ENCODE measurements at regions not wholly inside any gene's neighbourhood (a gene's known extent, or its start where the extent isn't known, plus 50 kb on each side); places are given as distances from the start of the nearest gene placed in this dataset.

DNA sequence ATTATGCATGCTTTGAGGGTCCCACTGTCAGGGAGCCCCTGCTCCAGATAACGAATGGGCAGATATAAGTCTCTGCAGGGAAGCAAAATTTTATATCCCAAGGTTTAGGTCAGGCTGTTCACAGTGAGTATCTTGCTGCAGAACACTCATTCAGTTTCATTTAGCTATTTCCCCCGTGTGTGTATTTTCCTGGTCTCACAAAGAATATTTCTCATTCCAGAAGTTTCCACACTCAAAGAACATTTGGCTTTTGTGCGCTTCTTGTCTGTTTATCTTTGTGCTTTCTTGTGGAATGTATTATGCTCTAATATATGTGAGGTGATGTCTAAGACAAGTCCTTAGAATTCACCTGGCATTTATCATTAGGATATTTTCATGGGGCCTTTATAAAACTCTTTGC is 140.4 kb upstream of the MMADHC start:
- TF ChIP-seq, protein P1, sequence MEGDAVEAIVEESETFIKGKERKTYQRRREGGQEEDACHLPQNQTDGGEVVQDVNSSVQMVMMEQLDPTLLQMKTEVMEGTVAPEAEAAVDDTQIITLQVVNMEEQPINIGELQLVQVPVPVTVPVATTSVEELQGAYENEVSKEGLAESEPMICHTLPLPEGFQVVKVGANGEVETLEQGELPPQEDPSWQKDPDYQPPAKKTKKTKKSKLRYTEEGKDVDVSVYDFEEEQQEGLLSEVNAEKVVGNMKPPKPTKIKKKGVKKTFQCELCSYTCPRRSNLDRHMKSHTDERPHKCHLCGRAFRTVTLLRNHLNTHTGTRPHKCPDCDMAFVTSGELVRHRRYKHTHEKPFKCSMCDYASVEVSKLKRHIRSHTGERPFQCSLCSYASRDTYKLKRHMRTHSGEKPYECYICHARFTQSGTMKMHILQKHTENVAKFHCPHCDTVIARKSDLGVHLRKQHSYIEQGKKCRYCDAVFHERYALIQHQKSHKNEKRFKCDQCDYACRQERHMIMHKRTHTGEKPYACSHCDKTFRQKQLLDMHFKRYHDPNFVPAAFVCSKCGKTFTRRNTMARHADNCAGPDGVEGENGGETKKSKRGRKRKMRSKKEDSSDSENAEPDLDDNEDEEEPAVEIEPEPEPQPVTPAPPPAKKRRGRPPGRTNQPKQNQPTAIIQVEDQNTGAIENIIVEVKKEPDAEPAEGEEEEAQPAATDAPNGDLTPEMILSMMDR (IDR thresholded peaks at IDR 0.05; ENCODE audit: low read depth, low read length), result no peak
- no peak for DNase-seq (ENCODE audit: low read depth in 1 of 2, low spot score in 1 of 2)
- H3K27ac ChIP-seq, result no peak overlapping the region

DNA sequence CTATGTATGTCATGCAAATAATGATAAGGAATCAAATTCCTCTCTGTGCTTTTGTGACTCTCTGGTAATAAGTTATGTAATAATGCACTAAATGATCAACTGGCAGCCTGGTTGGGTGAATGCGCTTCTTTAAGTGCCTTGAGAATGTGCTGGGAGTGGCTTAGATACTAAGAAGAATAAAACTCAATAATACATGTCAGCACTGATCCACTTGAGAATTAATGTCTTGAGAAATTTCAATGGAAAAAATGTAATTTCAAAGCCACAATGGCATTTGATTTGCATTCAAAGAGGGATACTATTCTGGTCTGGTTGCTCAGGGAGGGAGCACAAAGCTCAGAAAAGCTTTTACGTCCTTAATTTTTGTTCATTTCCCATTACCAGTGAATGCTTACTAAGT is 137.7 kb upstream of the MMADHC start:
- Histone ChIP-seq H3K36me3 (no peaks in the 10 kb centered on the region), H3K4me1 (ENCODE audit: low read depth) (peaks cover 10% of the 10 kb centered on the region), H3K4me3 (no peak overlapping the region), H3K9me3 (ENCODE audit: low read depth) (no peaks in the 10 kb centered on the region), H3K27ac (no peak overlapping the region), H3K27me3 (no peaks in the 10 kb centered on the region)
- no peak for DNase-seq (ENCODE audit: low read depth in 1 of 2, low spot score in 1 of 2)
- TF ChIP-seq, protein P1 (IDR thresholded peaks at IDR 0.05; ENCODE audit: low read depth, low read length), result no peak

More for the DNA sequence above, 140.4 kb upstream of the MMADHC start:
- H3K4me3 ChIP-seq, result no peak overlapping the region
- H3K36me3 ChIP-seq, result no peaks in the 10 kb centered on the region
- peaks cover 10% of the 10 kb centered on the region for H3K4me1 ChIP-seq (ENCODE audit: low read depth)
- H3K27me3 ChIP-seq, result no peaks in the 10 kb centered on the region
- H3K9me3 ChIP-seq (ENCODE audit: low read depth), result no peaks in the 10 kb centered on the region

DNA sequence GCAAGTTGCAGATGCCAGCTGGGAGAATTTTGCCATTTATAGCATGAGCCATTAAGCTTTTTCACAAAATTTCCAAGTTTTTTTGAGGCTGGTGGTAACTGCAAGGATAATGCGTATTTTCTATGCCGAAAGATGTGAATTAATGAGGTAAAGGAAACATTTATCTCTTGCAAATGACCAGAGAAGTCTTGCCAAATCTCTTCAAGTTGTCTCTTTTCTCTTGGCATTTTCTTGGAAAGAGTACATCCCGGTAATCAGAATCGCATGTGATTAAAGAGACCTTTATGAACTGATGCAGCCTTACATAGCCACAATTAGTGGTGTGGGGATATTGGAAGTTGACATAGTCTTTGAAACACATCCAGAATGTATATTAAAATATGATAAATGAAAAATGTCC is 136.5 kb upstream of the MMADHC start:
- TF ChIP-seq, protein P1 (IDR thresholded peaks at IDR 0.05; ENCODE audit: low read depth, low read length), result no peak
- Histone ChIP-seq H3K4me1 (ENCODE audit: low read depth) (peaks cover 10% of the 10 kb centered on the region), H3K27ac (no peak overlapping the region), H3K36me3 (no peaks in the 10 kb centered on the region), H3K27me3 (no peaks in the 10 kb centered on the region), H3K4me3 (no peak overlapping the region), H3K9me3 (ENCODE audit: low read depth) (no peaks in the 10 kb centered on the region)
- no peak for DNase-seq (ENCODE audit: low read depth in 1 of 2, low spot score in 1 of 2)

DNA sequence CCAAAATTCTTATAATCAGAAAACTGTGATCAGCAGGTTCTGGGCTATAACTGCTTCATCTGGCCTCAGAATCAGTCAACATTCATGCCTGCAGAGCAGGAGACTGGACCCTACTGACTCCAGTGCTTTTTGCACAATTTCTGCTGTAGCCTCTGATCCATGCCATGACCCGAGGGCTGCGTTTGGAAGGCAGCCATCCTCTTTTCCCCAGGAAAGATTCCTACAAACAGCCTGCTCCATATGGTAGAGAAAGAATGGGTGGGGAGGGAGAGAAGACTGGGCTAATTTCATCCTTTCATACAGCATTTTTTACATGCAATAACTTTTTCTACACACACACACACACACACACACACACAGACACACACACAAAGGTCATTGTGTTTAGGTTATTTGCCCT is 133.0 kb upstream of the MMADHC start:
- TF ChIP-seq, protein P1 (IDR thresholded peaks at IDR 0.05; ENCODE audit: low read depth, low read length), result no peak
- peak in 1 of 2 donors; percentile 52 for DNase-seq (ENCODE audit: low read depth in 1 of 2, low spot score in 1 of 2)
- H3K9me3 ChIP-seq (ENCODE audit: low read depth), result no peaks in the 10 kb centered on the region
- H3K27ac ChIP-seq, result no peak overlapping the region
- H3K36me3 ChIP-seq, result no peaks in the 10 kb centered on the region
- H3K27me3 ChIP-seq, result no peaks in the 10 kb centered on the region
- H3K4me3 ChIP-seq, result no peak overlapping the region
- peaks cover 10% of the 10 kb centered on the region for H3K4me1 ChIP-seq (ENCODE audit: low read depth)

DNA sequence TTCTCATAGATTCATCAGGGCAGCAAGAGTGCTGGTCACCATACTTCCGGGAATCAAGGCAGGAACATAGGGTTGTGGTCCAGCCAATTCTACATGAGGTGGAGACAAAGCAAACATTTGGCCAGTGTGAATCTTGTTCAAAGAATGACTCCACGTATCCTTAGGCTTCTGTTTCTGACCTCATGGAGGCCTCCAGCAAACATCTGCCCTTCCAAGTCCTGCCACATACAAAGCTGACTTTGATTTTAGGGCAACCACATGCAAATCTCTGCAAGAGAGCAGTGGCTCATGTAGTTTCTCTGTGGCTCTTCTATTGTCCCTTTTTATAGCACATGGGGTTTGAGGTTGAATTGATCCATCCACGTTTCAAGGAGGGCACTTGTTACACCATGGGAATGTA is 132.1 kb upstream of the MMADHC start:
- Histone ChIP-seq H3K9me3 (ENCODE audit: low read depth) (no peaks in the 10 kb centered on the region), H3K4me3 (no peak overlapping the region), H3K27ac (no peak overlapping the region), H3K4me1 (ENCODE audit: low read depth) (peaks cover 3% of the 10 kb centered on the region), H3K36me3 (no peaks in the 10 kb centered on the region), H3K27me3 (no peaks in the 10 kb centered on the region)
- DNase-seq (ENCODE audit: low read depth in 1 of 2, low spot score in 1 of 2), result no peak
- TF ChIP-seq, protein P1 (IDR thresholded peaks at IDR 0.05; ENCODE audit: low read depth, low read length), result no peak

DNA sequence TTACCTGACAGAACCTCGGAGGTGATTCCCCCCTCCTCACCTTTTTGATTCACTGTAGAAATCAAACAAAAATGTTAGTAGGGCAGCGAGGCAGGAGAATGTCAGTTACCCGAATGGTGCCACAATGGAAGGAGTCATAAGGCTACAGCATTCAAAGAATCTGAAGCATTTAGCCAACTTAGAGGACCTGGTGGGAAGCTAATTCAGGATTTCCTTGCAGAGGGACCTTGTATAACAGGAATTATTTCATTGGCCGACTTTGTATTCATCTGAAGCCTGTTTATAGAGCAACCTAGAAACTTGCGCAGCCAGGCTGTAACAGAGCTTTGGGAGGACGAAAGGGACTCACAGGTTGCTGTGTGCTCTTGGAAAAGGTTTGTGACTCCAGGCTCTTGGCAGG is 129.1 kb upstream of the MMADHC start:
- Histone ChIP-seq H3K27ac (no peak overlapping the region), H3K4me1 (ENCODE audit: low read depth) (no peaks in the 10 kb centered on the region), H3K36me3 (no peaks in the 10 kb centered on the region), H3K9me3 (ENCODE audit: low read depth) (no peaks in the 10 kb centered on the region), H3K27me3 (no peaks in the 10 kb centered on the region), H3K4me3 (no peak overlapping the region)
- TF ChIP-seq, protein P1 (IDR thresholded peaks at IDR 0.05; ENCODE audit: low read depth, low read length), result no peak
- DNase-seq (ENCODE audit: low read depth in 1 of 2, low spot score in 1 of 2), result peak in 1 of 2 donors; percentile 33
